DMS53 treated with DMSO at 0.1 percent for 48 hours (cell line): ENCODE measurements at regions not wholly inside any gene's neighbourhood (a gene's known extent, or its start where the extent isn't known, plus 50 kb on each side); places are given as distances from the start of the nearest gene placed in this dataset.
"Not testable (repeated sequence)": the region's sequence is repeated elsewhere in the genome, so short reads cannot be mapped to it uniquely, and the experiment has no call there.

Experiments
- DNase-seq: peaks from one replicate; lab custom pipeline; 2025; ENCODE audit not compliant: unreplicated experiment; lab: John Stamatoyannopoulos, UW

GRCh38 chr7:116340943-116341907 is 130.9 kb downstream of the TES start:
- no peak for DNase-seq

DNA sequence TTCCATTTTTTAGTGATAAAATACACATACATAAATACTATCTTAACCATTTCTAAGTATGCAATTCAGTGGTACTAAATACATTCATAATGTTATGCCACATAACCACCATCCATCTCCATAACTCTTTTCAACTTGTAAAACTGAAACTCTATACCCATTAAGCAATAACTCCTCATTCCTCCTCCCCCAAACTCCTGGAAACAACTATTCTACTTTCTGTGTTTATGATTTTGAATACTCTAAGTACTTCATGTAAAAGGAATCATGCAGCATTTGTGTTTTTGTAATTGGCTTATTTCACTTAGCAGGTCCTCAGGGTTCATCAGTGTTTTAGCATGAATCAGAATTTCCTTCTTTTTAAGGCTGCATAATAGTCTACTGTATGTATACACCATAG is 131.8 kb downstream of the TES start:
- DNase-seq: no peak

GRCh38 chr7:116347151-116347832 is 137.0 kb downstream of the TES start:
- DNase-seq: no peak

- DNase-seq: no peak
Observed at GRCh38 chr7:116348346-116348745, 138.0 kb downstream of the TES start.

GRCh38 chr7:116351966-116352365 is 141.6 kb downstream of the TES start:
- no peak for DNase-seq

- DNase-seq: no peak
Observed at GRCh38 chr7:116353647-116354046, 143.3 kb downstream of the TES start.

DNA sequence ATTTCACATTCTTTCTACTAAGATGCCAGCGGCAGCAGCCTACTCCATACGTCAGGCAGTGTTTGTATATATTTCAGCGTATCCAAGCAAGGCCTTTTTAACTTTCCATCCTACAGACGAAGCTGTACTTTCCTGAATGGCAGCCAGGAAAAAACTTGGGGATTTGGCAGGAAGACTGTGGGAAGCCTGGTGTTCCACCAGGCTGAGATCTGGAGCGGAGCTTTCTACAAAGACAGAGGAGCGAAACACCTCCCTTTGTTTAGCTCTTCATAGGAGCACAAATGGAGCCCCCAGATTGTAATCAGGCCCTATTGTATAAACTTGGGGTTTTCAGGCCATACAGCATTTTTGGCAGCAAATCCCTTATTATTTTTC is 143.8 kb downstream of the TES start:
- DNase-seq: no peak

GRCh38 chr7:116354546-116355423 is 144.4 kb downstream of the TES start:
- peak; percentile 82 for DNase-seq

GRCh38 chr7:116355424-116355765 is 144.1 kb upstream of the CAV2 start:
- DNase-seq: no peak

- no peak for DNase-seq
Observed at GRCh38 chr7:116356333-116356965, 143.1 kb upstream of the CAV2 start.

DNA sequence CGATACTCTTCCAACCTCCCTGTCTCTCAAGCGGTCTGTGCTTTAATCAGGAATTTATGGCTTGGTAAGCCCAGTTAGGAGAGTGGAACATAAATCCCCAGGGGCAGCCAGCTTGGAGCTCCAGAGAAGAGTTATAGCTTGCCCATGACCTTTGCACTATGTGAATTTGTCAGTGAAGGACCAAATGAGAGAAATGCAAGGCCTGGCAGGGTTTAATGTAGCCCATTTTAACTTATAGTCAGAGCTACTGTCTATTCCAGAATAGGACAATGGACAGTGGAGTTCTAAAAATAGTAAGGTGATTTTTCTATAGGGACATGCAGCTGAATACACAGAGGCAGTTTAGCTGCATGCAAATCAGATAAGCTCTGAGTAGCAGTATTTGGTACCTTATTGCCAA is 142.6 kb upstream of the CAV2 start:
- DNase-seq: peak; percentile 20

DNA sequence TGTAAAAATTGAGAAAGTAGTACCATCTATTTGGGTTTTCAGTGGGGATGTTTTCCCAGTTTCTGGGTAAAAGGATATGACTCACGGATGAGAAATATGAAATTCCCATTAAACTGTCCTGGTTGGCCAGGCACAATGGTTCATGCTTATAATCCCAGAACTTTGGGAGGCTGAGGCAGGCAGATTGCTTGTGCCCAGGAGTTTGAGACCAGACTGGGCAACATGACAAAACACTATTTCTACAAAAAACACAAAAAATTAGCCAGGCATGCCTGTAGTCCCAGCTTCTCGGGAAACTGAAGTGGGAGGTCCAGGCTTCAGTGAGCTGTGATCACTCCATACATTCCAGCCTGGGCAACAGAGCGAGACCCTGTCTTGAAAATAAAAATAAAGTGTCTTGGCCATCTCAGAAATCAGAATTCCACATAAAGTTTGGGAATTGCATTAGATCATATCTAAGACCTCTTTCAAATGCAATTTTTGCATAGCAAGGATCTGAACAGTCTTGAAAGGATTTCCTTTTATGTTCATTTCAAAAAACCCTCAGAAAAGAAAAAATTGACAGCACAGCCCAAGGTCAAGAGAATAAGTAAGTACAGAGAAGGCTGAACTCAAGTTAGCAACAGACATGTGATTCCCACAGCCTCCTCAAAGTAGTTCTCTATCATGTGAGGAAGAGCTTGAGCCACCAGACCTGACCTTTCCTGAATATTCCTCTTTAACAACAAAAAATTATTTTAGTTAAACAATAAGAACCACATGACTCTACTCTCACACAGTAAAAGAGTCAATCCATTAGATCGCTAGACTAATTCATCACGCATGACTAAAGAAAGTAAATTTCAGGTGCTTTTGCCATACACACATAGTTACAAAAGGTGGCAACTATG is 141.5 kb upstream of the CAV2 start:
- DNase-seq: no peak

GRCh38 chr7:116361767-116362166 is 137.8 kb upstream of the CAV2 start:
- no peak for DNase-seq

- DNase-seq: no peak
Observed at GRCh38 chr7:116363637-116364432, 135.7 kb upstream of the CAV2 start.

GRCh38 chr7:116364469-116364868 is 135.1 kb upstream of the CAV2 start:
- no peak for DNase-seq

GRCh38 chr7:116365797-116366196 is 133.7 kb upstream of the CAV2 start:
- DNase-seq: no peak

DNA sequence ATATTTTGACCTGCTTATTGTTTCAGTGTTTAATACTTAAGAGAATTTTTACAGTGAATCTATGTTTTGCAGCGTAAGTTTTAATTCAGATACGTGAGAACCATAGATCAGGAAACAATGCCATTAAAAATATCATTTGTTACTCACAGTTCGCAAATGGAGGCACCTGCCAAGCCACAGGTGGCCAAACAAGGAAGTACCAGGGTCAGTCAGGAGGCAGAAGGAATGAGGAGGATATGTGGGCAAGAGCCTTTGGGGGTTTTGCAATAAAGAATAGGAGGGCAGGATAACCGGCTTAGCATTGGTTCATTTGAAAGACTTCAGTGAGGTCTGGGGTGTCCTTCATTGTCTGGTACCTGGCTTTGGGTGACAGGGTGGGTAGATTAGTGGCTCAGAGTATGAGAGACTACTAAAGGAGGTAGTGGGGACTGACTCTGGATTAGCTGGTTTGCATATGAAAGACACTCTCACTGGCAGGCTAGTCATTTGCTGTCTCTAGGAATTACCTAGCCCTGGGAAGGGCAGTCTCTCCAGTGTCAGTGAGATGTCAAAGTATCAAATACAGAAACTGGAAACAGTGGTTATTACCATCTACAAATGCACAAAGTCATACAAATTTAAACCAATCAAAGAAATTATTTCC is 132.2 kb upstream of the CAV2 start:
- DNase-seq: peak; percentile 45

DNA sequence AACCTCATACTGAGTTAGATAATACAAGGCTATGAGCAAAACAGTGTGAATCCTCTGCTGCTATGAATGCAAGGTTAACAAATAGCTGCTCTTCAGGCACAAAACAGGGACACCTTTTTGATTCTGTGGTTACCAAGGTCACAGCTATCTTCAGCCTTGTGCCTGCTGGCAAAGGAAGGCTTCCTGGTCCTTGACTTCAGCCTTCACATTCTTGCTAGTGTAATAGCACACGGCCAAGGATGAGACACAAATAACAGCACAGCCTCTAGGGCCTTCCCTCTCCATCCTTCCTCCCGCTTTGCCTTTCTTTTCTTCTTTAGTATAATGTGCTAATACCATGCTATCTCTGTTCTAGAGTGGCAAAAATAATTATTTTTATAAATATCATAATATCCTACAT is 130.6 kb upstream of the CAV2 start:
- no peak for DNase-seq

- DNase-seq: not testable (repeated sequence)
Observed at GRCh38 chr7:116371536-116371935, 128.0 kb upstream of the CAV2 start.
